ENCODE measurements at regions not wholly inside any gene's neighbourhood (a gene's known extent, or its start where the extent isn't known, plus 50 kb on each side); places are given as distances from the start of the nearest gene placed in this dataset.

- POLR2A ChIA-PET: no interaction called here
- DNase-seq (ENCODE audit: extremely low spot score): no peak
- no peak for TF ChIP-seq CTCF (IDR thresholded peaks at IDR 0.05; ENCODE audit: control extremely low read depth, extremely low read depth, low read depth, missing control alignments)
- CTCF ChIA-PET: no interaction called here
Measured at GRCh38 chr7:159263430-159263829, 118.8 kb upstream of the VIPR2 start.

- TF ChIP-seq CTCF (IDR thresholded peaks at IDR 0.05; ENCODE audit: control extremely low read depth, extremely low read depth, low read depth, missing control alignments): no peak
- DNase-seq (ENCODE audit: extremely low spot score): no peak
- ChIA-PET POLR2A (no interaction called here), CTCF (no interaction called here)
Measured at GRCh38 chr7:159253657-159254056, 109.0 kb upstream of the VIPR2 start.

- DNase-seq (ENCODE audit: extremely low spot score): no peak
- ChIA-PET POLR2A (no interaction called here), CTCF (interaction anchor here (1.4 kb wide), 1 partner anchor 10 kb away, joined by 8 read pairs; no protein-coding TSS in a partner anchor)
- TF ChIP-seq CTCF (IDR thresholded peaks at IDR 0.05; ENCODE audit: control extremely low read depth, extremely low read depth, low read depth, missing control alignments): no peak
Measured at GRCh38 chr7:159250471-159250870, 105.8 kb upstream of the VIPR2 start.

GRCh38 chr7:159249671-159250070, 105.0 kb upstream of the VIPR2 start:
- ChIA-PET POLR2A (no interaction called here), CTCF (interaction anchor here (1.4 kb wide), 1 partner anchor 9 kb away, joined by 8 read pairs; no protein-coding TSS in a partner anchor)
- no peak for TF ChIP-seq CTCF (IDR thresholded peaks at IDR 0.05; ENCODE audit: control extremely low read depth, extremely low read depth, low read depth, missing control alignments)
- no peak for DNase-seq (ENCODE audit: extremely low spot score)

GRCh38 chr7:159247910-159248309, 103.2 kb upstream of the VIPR2 start:
- POLR2A ChIA-PET: no interaction called here
- CTCF ChIA-PET: no interaction called here
- no peak for DNase-seq (ENCODE audit: extremely low spot score)
- TF ChIP-seq CTCF (IDR thresholded peaks at IDR 0.05; ENCODE audit: control extremely low read depth, extremely low read depth, low read depth, missing control alignments): no peak

- DNase-seq (ENCODE audit: extremely low spot score): no peak
- ChIA-PET CTCF (no interaction called here), POLR2A (no interaction called here)
- no peak for TF ChIP-seq CTCF (IDR thresholded peaks at IDR 0.05; ENCODE audit: control extremely low read depth, extremely low read depth, low read depth, missing control alignments)
Measured at GRCh38 chr7:159246702-159247480, 102.2 kb upstream of the VIPR2 start.
